Neural cell (in vitro differentiated cells): ENCODE measurements at regions not wholly inside any gene's neighbourhood (a gene's known extent, or its start where the extent isn't known, plus 50 kb on each side); places are given as distances from the start of the nearest gene placed in this dataset.

Experiments
- H2AFZ ChIP-seq: fragments of 200-600, 300-800 bp; sonication (generic), shearing (Covaris generic); 2 replicates; pipeline ENCODE4 v1.6.0; 2014; ENCODE audit warnings: low read depth, mild to moderate bottlenecking, antibody characterized with exemption, low read length, moderate library complexity
- H3F3A ChIP-seq: fragments of 200-600 bp; shearing (Covaris generic); 2 replicates; pipeline ENCODE4 v1.6.1; 2016; ENCODE audit warnings: mild to moderate bottlenecking, moderate library complexity, mixed read lengths, antibody characterized with exemption, low read length; ENCODE audit not compliant: insufficient read depth, poor library complexity, severe bottlenecking
- H3K27ac ChIP-seq: fragments of 200-600, 300-800 bp; sonication (generic), shearing (Covaris generic); 2 replicates; pipeline ENCODE4 v1.5.1; 2014; ENCODE audit warnings: mild to moderate bottlenecking, low read length, moderate library complexity
- H3K27me3 ChIP-seq: fragments of 300-800, 200-600 bp; sonication (generic), shearing (Covaris generic); 2 replicates; pipeline ENCODE4 v1.6.0; 2014; ENCODE audit warnings: mild to moderate bottlenecking, low read depth, low read length, moderate library complexity; ENCODE audit not compliant: insufficient read depth
- H3K36me3 ChIP-seq: fragments of 300-800, 200-600 bp; sonication (generic), shearing (Covaris generic); 2 replicates; pipeline ENCODE4 v1.5.1; 2014; ENCODE audit warnings: mild to moderate bottlenecking, antibody characterized with exemption, low read length, moderate library complexity; ENCODE audit not compliant: insufficient read depth
- H3K4me2 ChIP-seq: fragments of 300-800, 200-600 bp; sonication (generic), shearing (Covaris generic); 2 replicates; pipeline ENCODE4 v1.6.0; 2014; ENCODE audit warnings: mild to moderate bottlenecking, low read length
- H3K4me3 ChIP-seq: fragments of 300-800, 200-600 bp; sonication (generic), shearing (Covaris generic); 2 replicates; pipeline ENCODE4 v1.5.1; 2014; ENCODE audit warnings: mild to moderate bottlenecking, low read length, moderate library complexity
- H3K79me2 ChIP-seq: fragments of 200-600 bp; shearing (Covaris generic); replicated peaks from 2 replicates; pipeline ENCODE4 v1.6.0; 2014; ENCODE audit warnings: mild to moderate bottlenecking, low read length, moderate library complexity; ENCODE audit not compliant: insufficient read depth
- H3K9ac ChIP-seq: fragments of 300-800, 200-600 bp; sonication (generic), shearing (Covaris generic); 2 replicates; pipeline ENCODE4 v1.6.1; 2016; ENCODE audit warnings: mild to moderate bottlenecking, low read length, mixed read lengths
- H3K9me2 ChIP-seq: fragments of 200-600 bp; shearing (Covaris generic); 2 replicates; pipeline ENCODE4 v1.6.1; 2016; ENCODE audit warnings: mild to moderate bottlenecking, low read length, mixed read lengths; ENCODE audit not compliant: insufficient read depth
- H3K9me3 ChIP-seq: fragments of 200-600, 300-800 bp; sonication (generic), shearing (Covaris generic); 2 replicates; pipeline ENCODE4 v1.6.1; 2016; ENCODE audit warnings: mild to moderate bottlenecking, mixed run types, low read length, moderate library complexity, mixed read lengths
- H4K20me1 ChIP-seq: fragments of 200-600 bp; shearing (Covaris generic); 2 replicates; pipeline ENCODE4 v1.6.1; 2016; ENCODE audit warnings: mild to moderate bottlenecking, mixed run types; ENCODE audit not compliant: insufficient read depth
- EP300 ChIP-seq: fragments of 450-650 bp; conservative IDR thresholded peaks from 2 replicates; pipeline ENCODE4 v1.6.1; 2014; ENCODE audit warnings: antibody characterized with exemption, mild to moderate bottlenecking, moderate library complexity; ENCODE audit not compliant: poor library complexity, severe bottlenecking
- EZH2 ChIP-seq: fragments of 200-600, 300-800 bp; shearing (Covaris generic), sonication (generic); IDR thresholded peaks from 2 replicates; pipeline ENCODE4 v1.6.1; 2014; ENCODE audit warnings: antibody characterized with exemption, low read length, borderline replicate concordance, mild to moderate bottlenecking; ENCODE audit not compliant: insufficient read depth, poor library complexity, severe bottlenecking
- MXI1 ChIP-seq: fragments of 450-650 bp; conservative IDR thresholded peaks from 2 replicates; pipeline ENCODE4 v1.6.1; 2014; ENCODE audit warnings: antibody characterized with exemption, mild to moderate bottlenecking; ENCODE audit not compliant: poor library complexity, severe bottlenecking
- POLR2AphosphoS5 ChIP-seq: IDR thresholded peaks from 2 replicates; pipeline ENCODE4 v1.6.1; 2012
- RAD21 ChIP-seq: fragments of 450-650 bp; conservative IDR thresholded peaks from 2 replicates; pipeline ENCODE4 v1.6.1; 2014; ENCODE audit warnings: antibody characterized with exemption, mild to moderate bottlenecking, moderate library complexity
- SMC3 ChIP-seq: fragments of 450-650 bp; conservative IDR thresholded peaks from 2 replicates; pipeline ENCODE4 v1.6.1; 2014; ENCODE audit warnings: antibody characterized with exemption, mild to moderate bottlenecking, moderate library complexity; ENCODE audit not compliant: poor library complexity
- TAF1 ChIP-seq: IDR thresholded peaks from 2 replicates; pipeline ENCODE4 v1.6.1; 2012; ENCODE audit warnings: low read depth
- TF ChIP-seq, protein P1 (sequence below): IDR thresholded peaks from 2 replicates; pipeline ENCODE4 v1.6.1; 2012; ENCODE audit warnings: borderline replicate concordance
- TF ChIP-seq, protein P2 (sequence below): fragments of 450-650 bp; IDR thresholded peaks from 2 replicates; pipeline ENCODE4 v1.5.1; 2014; ENCODE audit warnings: antibody characterized with exemption, mild to moderate bottlenecking, moderate library complexity; ENCODE audit not compliant: poor library complexity, severe bottlenecking

DNA sequence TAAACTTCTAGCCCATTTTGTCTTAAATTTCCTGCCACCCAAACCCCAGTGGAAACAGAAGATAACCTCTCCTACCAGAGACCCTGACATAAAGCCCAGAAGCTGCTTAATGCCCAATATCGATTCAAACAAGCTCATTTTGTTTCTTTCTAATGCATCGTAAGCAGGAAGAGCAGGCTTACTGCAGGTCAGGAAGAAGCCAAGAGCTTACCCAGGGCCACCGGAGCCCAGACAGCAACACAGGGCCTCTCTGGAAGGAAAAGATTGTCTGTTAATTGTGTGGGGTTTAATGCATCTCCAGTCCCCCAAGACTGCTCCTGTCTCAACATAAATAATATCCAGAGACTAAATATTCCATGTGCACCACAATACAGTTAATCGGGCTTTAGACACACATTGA lies 177.3 kb upstream of the NOCT start:
- H3K27me3 ChIP-seq: no peaks in the 10 kb centered on the region
- H3K4me2 ChIP-seq: no peak overlapping the region
- H3K36me3 ChIP-seq: no peaks in the 10 kb centered on the region
- H3K9me2 ChIP-seq: no peaks in the 10 kb centered on the region
- TF ChIP-seq, protein P1, sequence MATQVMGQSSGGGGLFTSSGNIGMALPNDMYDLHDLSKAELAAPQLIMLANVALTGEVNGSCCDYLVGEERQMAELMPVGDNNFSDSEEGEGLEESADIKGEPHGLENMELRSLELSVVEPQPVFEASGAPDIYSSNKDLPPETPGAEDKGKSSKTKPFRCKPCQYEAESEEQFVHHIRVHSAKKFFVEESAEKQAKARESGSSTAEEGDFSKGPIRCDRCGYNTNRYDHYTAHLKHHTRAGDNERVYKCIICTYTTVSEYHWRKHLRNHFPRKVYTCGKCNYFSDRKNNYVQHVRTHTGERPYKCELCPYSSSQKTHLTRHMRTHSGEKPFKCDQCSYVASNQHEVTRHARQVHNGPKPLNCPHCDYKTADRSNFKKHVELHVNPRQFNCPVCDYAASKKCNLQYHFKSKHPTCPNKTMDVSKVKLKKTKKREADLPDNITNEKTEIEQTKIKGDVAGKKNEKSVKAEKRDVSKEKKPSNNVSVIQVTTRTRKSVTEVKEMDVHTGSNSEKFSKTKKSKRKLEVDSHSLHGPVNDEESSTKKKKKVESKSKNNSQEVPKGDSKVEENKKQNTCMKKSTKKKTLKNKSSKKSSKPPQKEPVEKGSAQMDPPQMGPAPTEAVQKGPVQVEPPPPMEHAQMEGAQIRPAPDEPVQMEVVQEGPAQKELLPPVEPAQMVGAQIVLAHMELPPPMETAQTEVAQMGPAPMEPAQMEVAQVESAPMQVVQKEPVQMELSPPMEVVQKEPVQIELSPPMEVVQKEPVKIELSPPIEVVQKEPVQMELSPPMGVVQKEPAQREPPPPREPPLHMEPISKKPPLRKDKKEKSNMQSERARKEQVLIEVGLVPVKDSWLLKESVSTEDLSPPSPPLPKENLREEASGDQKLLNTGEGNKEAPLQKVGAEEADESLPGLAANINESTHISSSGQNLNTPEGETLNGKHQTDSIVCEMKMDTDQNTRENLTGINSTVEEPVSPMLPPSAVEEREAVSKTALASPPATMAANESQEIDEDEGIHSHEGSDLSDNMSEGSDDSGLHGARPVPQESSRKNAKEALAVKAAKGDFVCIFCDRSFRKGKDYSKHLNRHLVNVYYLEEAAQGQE: no peak
- TF ChIP-seq, protein P2, sequence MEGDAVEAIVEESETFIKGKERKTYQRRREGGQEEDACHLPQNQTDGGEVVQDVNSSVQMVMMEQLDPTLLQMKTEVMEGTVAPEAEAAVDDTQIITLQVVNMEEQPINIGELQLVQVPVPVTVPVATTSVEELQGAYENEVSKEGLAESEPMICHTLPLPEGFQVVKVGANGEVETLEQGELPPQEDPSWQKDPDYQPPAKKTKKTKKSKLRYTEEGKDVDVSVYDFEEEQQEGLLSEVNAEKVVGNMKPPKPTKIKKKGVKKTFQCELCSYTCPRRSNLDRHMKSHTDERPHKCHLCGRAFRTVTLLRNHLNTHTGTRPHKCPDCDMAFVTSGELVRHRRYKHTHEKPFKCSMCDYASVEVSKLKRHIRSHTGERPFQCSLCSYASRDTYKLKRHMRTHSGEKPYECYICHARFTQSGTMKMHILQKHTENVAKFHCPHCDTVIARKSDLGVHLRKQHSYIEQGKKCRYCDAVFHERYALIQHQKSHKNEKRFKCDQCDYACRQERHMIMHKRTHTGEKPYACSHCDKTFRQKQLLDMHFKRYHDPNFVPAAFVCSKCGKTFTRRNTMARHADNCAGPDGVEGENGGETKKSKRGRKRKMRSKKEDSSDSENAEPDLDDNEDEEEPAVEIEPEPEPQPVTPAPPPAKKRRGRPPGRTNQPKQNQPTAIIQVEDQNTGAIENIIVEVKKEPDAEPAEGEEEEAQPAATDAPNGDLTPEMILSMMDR: no peak
- TF ChIP-seq EP300: no peak
- TF ChIP-seq EZH2: no peak
- TF ChIP-seq RAD21: no peak
- TF ChIP-seq POLR2AphosphoS5: no peak
- no peak for TF ChIP-seq MXI1
- TF ChIP-seq SMC3: no peak
- H3K79me2 ChIP-seq: no peaks in the 10 kb centered on the region
- H3K27ac ChIP-seq: no peak overlapping the region
- H4K20me1 ChIP-seq: no peaks in the 10 kb centered on the region
- no peaks in the 10 kb centered on the region for H3F3A ChIP-seq
- no peaks in the 10 kb centered on the region for H3K9me3 ChIP-seq
- H2AFZ ChIP-seq: no peak overlapping the region
- H3K9ac ChIP-seq: no peak overlapping the region
- H3K4me3 ChIP-seq: no peak overlapping the region

GRCh38 chr4:138835832-138836533 lies 179.6 kb upstream of the NOCT start:
- Histone ChIP-seq H2AFZ (no peak overlapping the region), H3F3A (no peaks in the 10 kb centered on the region)

More at GRCh38 chr4:138835832-138836533, 179.6 kb upstream of the NOCT start:
- H3K4me3 ChIP-seq: no peak overlapping the region
- H3K9me3 ChIP-seq: no peaks in the 10 kb centered on the region
- no peaks in the 10 kb centered on the region for H3K79me2 ChIP-seq
- no peak for TF ChIP-seq SMC3
- TF ChIP-seq EZH2: no peak
- no peak for TF ChIP-seq POLR2AphosphoS5
- no peak for TF ChIP-seq EP300
- no peak for TF ChIP-seq RAD21
- TF ChIP-seq, protein P2: no peak
- no peak for TF ChIP-seq MXI1
- TF ChIP-seq TAF1: no peak
- TF ChIP-seq, protein P1: no peak
- H3K9me2 ChIP-seq: no peaks in the 10 kb centered on the region
- H3K9ac ChIP-seq: no peak overlapping the region
- no peak overlapping the region for H3K4me2 ChIP-seq
- H3K27me3 ChIP-seq: no peaks in the 10 kb centered on the region
- no peaks in the 10 kb centered on the region for H4K20me1 ChIP-seq
- H3K27ac ChIP-seq: no peak overlapping the region
- no peaks in the 10 kb centered on the region for H3K36me3 ChIP-seq
